H1 (cell line): ENCODE measurements at regions not wholly inside any gene's neighbourhood (a gene's known extent, or its start where the extent isn't known, plus 50 kb on each side); places are given as distances from the start of the nearest gene placed in this dataset.

Experiments used
- CTCF ChIA-PET: fragments of 300-600 bp; sonication (Branson Sonifier 250); formaldehyde crosslinking; loops from one replicate; lab custom pipeline; 2021; ENCODE audit not compliant: partially characterized antibody; lab: Charles Lee
- POLR2A ChIA-PET: fragments of 300-600 bp; sonication (Branson Sonifier 250); formaldehyde crosslinking; loops from one replicate; lab custom pipeline; 2021; ENCODE audit warnings: inconsistent platforms; ENCODE audit not compliant: partially characterized antibody; lab: Charles Lee
- DNase-seq, 2 experiments: peaks; one replicate each; pipeline versions ENCODE4 v3.0.0 to v3.0.0-alpha.2; 2010 to 2022; ENCODE audit warnings: low spot score in 2 of 2, low read depth in 1 of 2, mixed read lengths in 1 of 2
- FAIRE-seq: peaks from 2 replicates; lab custom pipeline; 2011; peaks lifted over from hg19 to GRCh38; lab: Jason Lieb, UNC
- H2AFZ ChIP-seq: 2 replicates; pipeline ENCODE4 v1.8.1; 2012; ENCODE audit warnings: low read length, inconsistent platforms
- H2AK5ac ChIP-seq: 2 replicates; pipeline ENCODE4 v1.6.1; 2013; ENCODE audit warnings: low read depth, low read length
- H2BK120ac ChIP-seq: replicated peaks from 2 replicates; pipeline ENCODE3; 2013; ENCODE audit warnings: low read depth, low read length, inconsistent platforms
- H2BK12ac ChIP-seq: 2 replicates; pipeline ENCODE4 v1.6.1; 2013; ENCODE audit warnings: low read depth, low read length
- H2BK15ac ChIP-seq: 2 replicates; pipeline ENCODE4 v1.6.1; 2013; ENCODE audit warnings: low read length
- H2BK20ac ChIP-seq: 2 replicates; pipeline ENCODE4 v1.6.1; 2013; ENCODE audit warnings: low read length
- H2BK5ac ChIP-seq: 2 replicates; pipeline ENCODE4 v1.6.1; 2013; ENCODE audit warnings: low read depth, low read length
- H3K14ac ChIP-seq: 2 replicates; pipeline ENCODE4 v1.6.1; 2013; ENCODE audit warnings: inconsistent platforms; ENCODE audit not compliant: insufficient read length
- H3K18ac ChIP-seq: 2 replicates; pipeline ENCODE4 v1.6.1; 2013; ENCODE audit warnings: low read length; ENCODE audit errors: extremely low read depth
- H3K23ac ChIP-seq: 2 replicates; pipeline ENCODE4 v1.6.1; 2013; ENCODE audit warnings: inconsistent platforms; ENCODE audit not compliant: insufficient read length
- H3K23me2 ChIP-seq: 2 replicates; pipeline ENCODE4 v1.6.1; 2013; ENCODE audit warnings: low read depth, low read length
- H3K27ac ChIP-seq: 2 replicates; pipeline ENCODE4 v1.6.1; 2011; ENCODE audit warnings: low read depth, low read length, inconsistent platforms
- H3K27me3 ChIP-seq, 4 experiments: replicated peaks in 1 of 4; 1 replicate in 1 of 4; 2 replicates in 3 of 4; pipeline versions ENCODE4 v1.6.1 to v1.8.1; 2011 to 2013; ENCODE audit warnings: low read length in 3 of 4, mild to moderate bottlenecking in 3 of 4, inconsistent platforms in 2 of 4, mixed read lengths in 2 of 4, moderate library complexity in 1 of 4; ENCODE audit not compliant: control insufficient read depth in 3 of 4, insufficient read depth in 3 of 4; ENCODE audit errors: extremely low read depth in 1 of 4
- H3K36me3 ChIP-seq, 4 experiments: 2 replicates each; pipeline versions ENCODE4 v1.6.1 to v1.8.1; 2011 to 2013; ENCODE audit warnings: mild to moderate bottlenecking in 4 of 4, low read length in 3 of 4, moderate library complexity in 2 of 4, control low read depth in 1 of 4, inconsistent platforms in 1 of 4; ENCODE audit not compliant: insufficient read depth in 4 of 4, control insufficient read depth in 2 of 4
- H3K4ac ChIP-seq: replicated peaks from 2 replicates; pipeline ENCODE3; 2013; ENCODE audit warnings: low read length, low read depth, mixed read lengths, inconsistent platforms; ENCODE audit not compliant: insufficient read length
- H3K4me1 ChIP-seq, 4 experiments: replicated peaks in 1 of 4; 1 replicate in 1 of 4; 2 replicates in 3 of 4; pipeline versions ENCODE4 v1.6.1 to v1.8.1; 2011 to 2013; ENCODE audit warnings: low read length in 3 of 4, inconsistent platforms in 2 of 4, mixed read lengths in 1 of 4; ENCODE audit not compliant: insufficient read depth in 4 of 4, control insufficient read depth in 3 of 4
- H3K4me2 ChIP-seq, 2 experiments: 2 replicates each; pipeline versions ENCODE4 v1.6.1 to v1.8.1; 2011 to 2013; ENCODE audit warnings: low read depth in 2 of 2, low read length in 2 of 2, control low read depth in 1 of 2, inconsistent platforms in 1 of 2, mild to moderate bottlenecking in 1 of 2; ENCODE audit not compliant: insufficient read depth in 1 of 2
- H3K4me3 ChIP-seq, 4 experiments: fragments of 200-600, 300-600 bp in 1 of 4; sonication (generic), shearing (Covaris generic), sonication (Bioruptor Twin) in 1 of 4; 2 replicates each; pipeline versions ENCODE4 v1.5.1 to v1.8.1; 2011 to 2016; ENCODE audit warnings: low read length in 4 of 4, low read depth in 3 of 4, control low read depth in 2 of 4, inconsistent platforms in 2 of 4, mild to moderate bottlenecking in 2 of 4, mixed read lengths in 1 of 4, moderate library complexity in 1 of 4; ENCODE audit not compliant: insufficient read depth in 2 of 4; ENCODE audit errors: extremely low read depth in 1 of 4
- H3K56ac ChIP-seq: replicated peaks from 2 replicates; pipeline ENCODE3; 2013; ENCODE audit warnings: low read depth, mild to moderate bottlenecking, mixed read lengths, low read length, inconsistent platforms; ENCODE audit not compliant: insufficient read length
- H3K79me1 ChIP-seq: 2 replicates; pipeline ENCODE4 v1.6.1; 2013; ENCODE audit warnings: low read depth, low read length, control low read depth
- H3K79me2 ChIP-seq, 2 experiments: 2 replicates each; pipeline versions ENCODE4 v1.6.1 to v1.8.1; 2012 to 2013; ENCODE audit warnings: low read length in 2 of 2, mild to moderate bottlenecking in 2 of 2, inconsistent platforms in 1 of 2; ENCODE audit not compliant: insufficient read depth in 2 of 2, control insufficient read depth in 1 of 2
- H3K9ac ChIP-seq, 4 experiments: replicated peaks in 1 of 4; 1 replicate in 1 of 4; 2 replicates in 3 of 4; pipeline versions ENCODE4 v1.6.1 to v1.8.1; 2011 to 2013; ENCODE audit warnings: low read depth in 3 of 4, low read length in 3 of 4, control low read depth in 2 of 4, mild to moderate bottlenecking in 2 of 4, moderate library complexity in 2 of 4, inconsistent platforms in 1 of 4; ENCODE audit errors: extremely low read depth in 1 of 4
- H3K9me3 ChIP-seq, 2 experiments: 2 replicates each; pipeline versions ENCODE4 v1.6.1 to v1.8.1; 2012 to 2013; ENCODE audit warnings: mild to moderate bottlenecking in 2 of 2, moderate library complexity in 2 of 2, control low read depth in 1 of 2, inconsistent platforms in 1 of 2, low read depth in 1 of 2, low read length in 1 of 2, mixed read lengths in 1 of 2; ENCODE audit not compliant: insufficient read depth in 2 of 2
- H4K20me1 ChIP-seq, 2 experiments: replicated peaks in 1 of 2; 2 replicates each; pipeline versions ENCODE3 to v1.8.1; 2011 to 2013; ENCODE audit warnings: inconsistent platforms in 2 of 2, low read length in 2 of 2, mild to moderate bottlenecking in 1 of 2; ENCODE audit not compliant: insufficient read depth in 2 of 2, control insufficient read depth in 1 of 2
- H4K5ac ChIP-seq: 2 replicates; pipeline ENCODE4 v1.6.1; 2013; ENCODE audit warnings: low read length, low read depth, mixed read lengths, inconsistent platforms; ENCODE audit not compliant: insufficient read length
- H4K8ac ChIP-seq: 2 replicates; pipeline ENCODE4 v1.8.0; 2013; ENCODE audit warnings: mild to moderate bottlenecking, moderate library complexity, low read length, inconsistent platforms; ENCODE audit not compliant: insufficient read depth; ENCODE audit errors: extremely low read depth
- H4K91ac ChIP-seq: replicated peaks from 2 replicates; pipeline ENCODE3; 2013; ENCODE audit warnings: low read length, mixed read lengths, inconsistent platforms; ENCODE audit not compliant: insufficient read length
- CEBPB ChIP-seq: IDR thresholded peaks from 2 replicates; pipeline ENCODE4 v1.6.1; 2012; ENCODE audit warnings: low read depth, low read length
- CHD2 ChIP-seq: IDR thresholded peaks from 2 replicates; pipeline ENCODE4 v1.6.1; 2012; ENCODE audit warnings: low read length, improper control_type of control experiment
- HDAC2 ChIP-seq, 2 experiments: fragments of 300-600 bp in 1 of 2; sonication (generic) in 1 of 2; IDR thresholded peaks; 2 replicates each; pipeline ENCODE4 v1.6.1; 2011 to 2012; ENCODE audit warnings: low read depth in 2 of 2, low read length in 2 of 2, mild to moderate bottlenecking in 2 of 2, moderate library complexity in 2 of 2, borderline replicate concordance in 1 of 2, inconsistent platforms in 1 of 2
- NANOG ChIP-seq: IDR thresholded peaks from 2 replicates; pipeline ENCODE4 v1.6.1; 2011; ENCODE audit warnings: low read length, low read depth, mild to moderate bottlenecking, inconsistent platforms; ENCODE audit not compliant: insufficient read depth, poor library complexity, severe bottlenecking
- POLR2AphosphoS5 ChIP-seq: IDR thresholded peaks from 2 replicates; pipeline ENCODE4 v1.6.1; 2011; ENCODE audit warnings: low read depth, low read length
- RFX5 ChIP-seq: IDR thresholded peaks from 2 replicates; pipeline ENCODE4 v1.6.1; 2011; ENCODE audit warnings: low read depth, low read length, improper control_type of control experiment, borderline replicate concordance
- SP1 ChIP-seq: IDR thresholded peaks from 2 replicates; pipeline ENCODE4 v1.6.1; 2011; ENCODE audit warnings: low read depth, low read length
- TBP ChIP-seq: IDR thresholded peaks from 2 replicates; pipeline ENCODE4 v1.6.1; 2011; ENCODE audit warnings: low read depth, low read length, improper control_type of control experiment
- WGBS, 2 experiments: shearing (Covaris generic) in 1 of 2; methylation state at CpG; one replicate each; pipeline versions ENCODE4 v1.1.6 to v1.1.7; 2013 to 2015; ENCODE audit warnings: low lambda C conversion rate in 2 of 2, mixed read lengths in 2 of 2, inconsistent platforms in 1 of 2, low coverage in 1 of 2, missing lambda C conversion rate in 1 of 2; ENCODE audit not compliant: insufficient replicate concordance in 2 of 2, insufficient coverage in 1 of 2, insufficient read length in 1 of 2; ENCODE audit errors: extremely low coverage in 1 of 2, missing lambda C conversion rate in 1 of 2; 5-methylcytosine and 5-hydroxymethylcytosine counted together

DNA sequence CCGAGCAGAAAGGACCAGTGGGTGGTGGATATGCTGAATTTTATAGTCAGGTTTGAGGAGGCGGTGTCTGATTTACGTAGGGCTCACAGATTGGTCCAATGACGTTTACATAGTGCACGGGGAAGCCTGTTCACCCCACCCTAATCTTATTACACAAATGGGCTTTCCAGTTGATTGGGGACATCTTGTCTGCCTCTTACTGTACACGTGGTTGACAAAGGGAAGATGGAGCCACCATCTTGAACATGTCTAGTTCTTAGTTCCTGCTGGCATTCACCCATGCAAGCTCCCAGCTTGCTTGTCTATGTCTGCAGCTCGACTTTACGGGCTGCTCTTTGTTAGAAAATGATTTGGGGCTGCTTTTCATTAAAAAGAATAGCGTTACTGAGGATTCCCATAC, 332.0 kb upstream of the SLCO3A1 start:
- DNase-seq (no peak), FAIRE-seq (no peak)
- Histone ChIP-seq H3K79me2 (no peaks in the 10 kb centered on the region), H2BK20ac (no peak overlapping the region), H3K27me3 (no peaks in the 10 kb centered on the region), H3K18ac (no peak overlapping the region), H2BK120ac (no peak overlapping the region), H2AK5ac (no peak overlapping the region), H3K56ac (no peak overlapping the region), H3K9me3 (peaks cover 9 to 12% of the 10 kb centered on the region in 2 experiments; a peak in 3 of 4 replicates), H3K9ac (no peak overlapping the region), H3K4ac (no peak overlapping the region), H4K91ac (no peak overlapping the region), H3K27ac (no peak overlapping the region), H3K4me2 (no peak overlapping the region), H3K23ac (no peak overlapping the region), H2BK15ac (no peak overlapping the region), H3K79me1 (no peaks in the 10 kb centered on the region), H3K4me1 (no peaks in the 10 kb centered on the region), H3K4me3 (no peak overlapping the region), H3K36me3 (no peaks in the 10 kb centered on the region), H4K5ac (no peak overlapping the region), H4K8ac (no peak overlapping the region), H3K23me2 (no peaks in the 10 kb centered on the region), H2BK12ac (no peak overlapping the region), H3K14ac (no peak overlapping the region), H2BK5ac (no peak overlapping the region), H2AFZ (no peak overlapping the region), H4K20me1 (no peaks in the 10 kb centered on the region)
- 85% methylated on average over 9 of the region's 9 CpGs; no CpG with 5 or more reads in 1 of the 2 experiments for WGBS, 2 experiments
- CTCF ChIA-PET: interaction anchor here (1.0 to 1.2 kb wide), 5 partner anchors 12 to 249 kb away, joined by 3 to 5 read pairs (median 3); no protein-coding TSS in a partner anchor
- POLR2A ChIA-PET: no interaction called here
- TF ChIP-seq CEBPB (no peak), CHD2 (no peak), SP1 (no peak), NANOG (no peak), HDAC2 (IDR thresholded peaks at IDR 0.05; ENCODE audit: borderline replicate concordance in 1 of 2, low read depth in 2 of 2, low read length in 2 of 2) (no peak), TBP (no peak), POLR2AphosphoS5 (no peak), RFX5 (no peak)
